HEK293 (cell line): ENCODE measurements at regions not wholly inside any gene's neighbourhood (a gene's known extent, or its start where the extent isn't known, plus 50 kb on each side); places are given as distances from the start of the nearest gene placed in this dataset.

Source experiments
- CTCF ChIA-PET: fragments of 350-600 bp; formaldehyde crosslinking; extraction: SDS; loops from one replicate; lab custom pipeline; 2021; ENCODE audit warnings: antibody characterized with exemption; lab: Yijun Ruan, JAX
- POLR2A ChIA-PET: fragments of 300-600 bp; formaldehyde crosslinking; extraction: SDS; loops from one replicate; lab custom pipeline; 2020; ENCODE audit warnings: antibody characterized with exemption, inconsistent platforms; lab: Yijun Ruan, JAX
- H3K27ac ChIP-seq: fragments of 200-500 bp; sonication (Bioruptor generic); 2 replicates; pipeline ENCODE4 v1.5.1; 2014; ENCODE audit warnings: low read depth, low read length, control low read depth, inconsistent platforms; ENCODE audit errors: extremely low read depth
- H3K36me3 ChIP-seq, 2 experiments: fragments of 200-500 bp in 1 of 2; sonication (Bioruptor generic) in 1 of 2; 1 replicate in 1 of 2; 2 replicates in 1 of 2; pipeline ENCODE4 v1.5.1; 2014 to 2017; ENCODE audit warnings: inconsistent platforms in 2 of 2, low read length in 2 of 2; ENCODE audit not compliant: control insufficient read depth in 2 of 2, insufficient read depth in 1 of 2
- H3K4me1 ChIP-seq: fragments of 200-500 bp; sonication (Bioruptor generic); 2 replicates; pipeline ENCODE4 v1.5.1; 2014; ENCODE audit warnings: mild to moderate bottlenecking, low read length, inconsistent platforms; ENCODE audit not compliant: control insufficient read depth, insufficient read depth
- H3K4me3 ChIP-seq: 2 replicates; pipeline ENCODE4 v1.5.1; 2011; ENCODE audit warnings: low read depth, mild to moderate bottlenecking, control low read depth, low read length, moderate library complexity
- H3K9me3 ChIP-seq: fragments of 200-500 bp; sonication (Bioruptor generic); 2 replicates; pipeline ENCODE4 v1.5.1; 2014; ENCODE audit warnings: low read depth, low read length, inconsistent platforms; ENCODE audit not compliant: control insufficient read depth, insufficient read depth
- GLI4 ChIP-seq: fragments of 450-650 bp; formaldehyde crosslinking; IDR thresholded peaks from 2 replicates; pipeline ENCODE4 v1.5.1; 2016; ENCODE audit warnings: missing biosample characterization, missing genetic modification characterization
- HOXA7 ChIP-seq: sonication (generic); formaldehyde crosslinking; IDR thresholded peaks from 2 replicates; pipeline ENCODE4 v1.8.1; 2022; ENCODE audit warnings: missing genetic modification reagents, borderline replicate concordance
- MEIS1 ChIP-seq: sonication (generic); formaldehyde crosslinking; IDR thresholded peaks from 2 replicates; pipeline ENCODE4 v1.8.1; 2022; ENCODE audit warnings: missing genetic modification reagents, mild to moderate bottlenecking, borderline replicate concordance
- ZBTB20 ChIP-seq: fragments of 450-650 bp; formaldehyde crosslinking; IDR thresholded peaks from 2 replicates; pipeline ENCODE4 v1.5.1; 2016; ENCODE audit warnings: missing biosample characterization, missing genetic modification characterization
- ZFP3 ChIP-seq: fragments of 450-650 bp; formaldehyde crosslinking; IDR thresholded peaks from 2 replicates; pipeline ENCODE4 v1.5.1; 2016; ENCODE audit warnings: low read depth, missing biosample characterization, missing genetic modification characterization
- ZNF132 ChIP-seq: fragments of 450-650 bp; formaldehyde crosslinking; IDR thresholded peaks from 2 replicates; pipeline ENCODE4 v1.5.1; 2017; ENCODE audit warnings: missing biosample characterization, missing genetic modification characterization, borderline replicate concordance
- ZNF391 ChIP-seq: fragments of 450-650 bp; formaldehyde crosslinking; IDR thresholded peaks from 2 replicates; pipeline ENCODE4 v1.5.1; 2016; ENCODE audit warnings: low read depth, missing biosample characterization, missing genetic modification characterization, borderline replicate concordance
- ZNF426 ChIP-seq: fragments of 450-650 bp; formaldehyde crosslinking; IDR thresholded peaks from 2 replicates; pipeline ENCODE4 v1.5.1; 2017; ENCODE audit warnings: missing biosample characterization, missing genetic modification characterization, mild to moderate bottlenecking, inconsistent platforms, moderate library complexity
- ZNF776 ChIP-seq: fragments of 450-650 bp; formaldehyde crosslinking; IDR thresholded peaks from 2 replicates; pipeline ENCODE4 v1.5.0; 2017; ENCODE audit warnings: missing biosample characterization, missing genetic modification characterization, borderline replicate concordance
- ZNF830 ChIP-seq: fragments of 450-650 bp; IDR thresholded peaks from 2 replicates; pipeline ENCODE4 v1.5.0; 2018; ENCODE audit warnings: missing biosample characterization, missing genetic modification characterization, low read depth, mild to moderate bottlenecking, moderate library complexity
- TF ChIP-seq, protein P1 (sequence below): fragments of 450-650 bp; formaldehyde crosslinking; IDR thresholded peaks from 2 replicates; pipeline ENCODE4 v1.5.1; 2016; ENCODE audit warnings: missing biosample characterization, missing genetic modification characterization
- TF ChIP-seq, protein P2 (sequence below): fragments of 450-650 bp; formaldehyde crosslinking; IDR thresholded peaks from 2 replicates; pipeline ENCODE4 v1.5.1; 2016; ENCODE audit warnings: missing biosample characterization, missing genetic modification characterization, borderline replicate concordance
- TF ChIP-seq, protein P3 (sequence below): fragments of 450-650 bp; formaldehyde crosslinking; IDR thresholded peaks from 2 replicates; pipeline ENCODE4 v1.5.0; 2017; ENCODE audit warnings: missing biosample characterization, missing genetic modification characterization, borderline replicate concordance
- TF ChIP-seq, protein P4 (sequence below): fragments of 450-650 bp; formaldehyde crosslinking; IDR thresholded peaks from 2 replicates; pipeline ENCODE4 v1.5.1; 2016; ENCODE audit warnings: missing biosample characterization, missing genetic modification characterization
- TF ChIP-seq, protein P5 (sequence below): fragments of 450-650 bp; IDR thresholded peaks from 2 replicates; pipeline ENCODE4 v1.5.1; 2018; ENCODE audit warnings: missing biosample characterization, missing genetic modification characterization

DNA sequence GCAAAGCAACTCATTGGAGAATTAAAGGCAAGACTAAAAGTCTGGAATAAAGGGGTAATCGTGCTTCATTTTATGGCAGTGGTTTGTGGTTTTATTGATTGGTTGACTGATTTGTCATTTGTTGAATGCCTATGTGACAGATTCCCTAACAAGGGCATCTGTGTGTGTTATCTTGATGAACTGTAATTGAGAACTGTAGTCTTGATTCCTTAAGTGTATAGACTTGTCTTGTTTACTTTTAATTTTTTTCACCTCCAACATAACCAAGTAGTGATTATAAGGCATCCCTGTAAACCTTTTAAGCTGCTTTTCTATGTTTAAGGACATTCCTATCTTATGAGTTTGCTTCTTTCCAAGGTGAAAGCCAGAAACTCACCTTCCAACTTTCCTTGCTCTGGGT is 216.0 kb upstream of the TAPT1 start (continued):
- no peak for TF ChIP-seq ZFP3
- TF ChIP-seq, protein P1, sequence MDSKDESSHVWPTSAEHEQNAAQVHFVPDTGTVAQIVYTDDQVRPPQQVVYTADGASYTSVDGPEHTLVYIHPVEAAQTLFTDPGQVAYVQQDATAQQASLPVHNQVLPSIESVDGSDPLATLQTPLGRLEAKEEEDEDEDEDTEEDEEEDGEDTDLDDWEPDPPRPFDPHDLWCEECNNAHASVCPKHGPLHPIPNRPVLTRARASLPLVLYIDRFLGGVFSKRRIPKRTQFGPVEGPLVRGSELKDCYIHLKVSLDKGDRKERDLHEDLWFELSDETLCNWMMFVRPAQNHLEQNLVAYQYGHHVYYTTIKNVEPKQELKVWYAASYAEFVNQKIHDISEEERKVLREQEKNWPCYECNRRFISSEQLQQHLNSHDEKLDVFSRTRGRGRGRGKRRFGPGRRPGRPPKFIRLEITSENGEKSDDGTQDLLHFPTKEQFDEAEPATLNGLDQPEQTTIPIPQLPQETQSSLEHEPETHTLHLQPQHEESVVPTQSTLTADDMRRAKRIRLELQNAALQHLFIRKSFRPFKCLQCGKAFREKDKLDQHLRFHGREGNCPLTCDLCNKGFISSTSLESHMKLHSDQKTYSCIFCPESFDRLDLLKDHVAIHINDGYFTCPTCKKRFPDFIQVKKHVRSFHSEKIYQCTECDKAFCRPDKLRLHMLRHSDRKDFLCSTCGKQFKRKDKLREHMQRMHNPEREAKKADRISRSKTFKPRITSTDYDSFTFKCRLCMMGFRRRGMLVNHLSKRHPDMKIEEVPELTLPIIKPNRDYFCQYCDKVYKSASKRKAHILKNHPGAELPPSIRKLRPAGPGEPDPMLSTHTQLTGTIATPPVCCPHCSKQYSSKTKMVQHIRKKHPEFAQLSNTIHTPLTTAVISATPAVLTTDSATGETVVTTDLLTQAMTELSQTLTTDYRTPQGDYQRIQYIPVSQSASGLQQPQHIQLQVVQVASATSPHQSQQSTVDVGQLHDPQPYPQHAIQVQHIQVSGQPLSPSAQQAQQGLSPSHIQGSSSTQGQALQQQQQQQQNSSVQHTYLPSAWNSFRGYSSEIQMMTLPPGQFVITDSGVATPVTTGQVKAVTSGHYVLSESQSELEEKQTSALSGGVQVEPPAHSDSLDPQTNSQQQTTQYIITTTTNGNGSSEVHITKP (tag by site-specific recombination) = no peak
- TF ChIP-seq ZNF426 (tag by site-specific recombination) = no peak
- no peak for TF ChIP-seq ZNF776 (tag by site-specific recombination)
- no peak for TF ChIP-seq GLI4 (tag by site-specific recombination)
- no peak for TF ChIP-seq ZBTB20 (tag by site-specific recombination)
- TF ChIP-seq ZNF830 (tag by site-specific recombination) = no peak

DNA sequence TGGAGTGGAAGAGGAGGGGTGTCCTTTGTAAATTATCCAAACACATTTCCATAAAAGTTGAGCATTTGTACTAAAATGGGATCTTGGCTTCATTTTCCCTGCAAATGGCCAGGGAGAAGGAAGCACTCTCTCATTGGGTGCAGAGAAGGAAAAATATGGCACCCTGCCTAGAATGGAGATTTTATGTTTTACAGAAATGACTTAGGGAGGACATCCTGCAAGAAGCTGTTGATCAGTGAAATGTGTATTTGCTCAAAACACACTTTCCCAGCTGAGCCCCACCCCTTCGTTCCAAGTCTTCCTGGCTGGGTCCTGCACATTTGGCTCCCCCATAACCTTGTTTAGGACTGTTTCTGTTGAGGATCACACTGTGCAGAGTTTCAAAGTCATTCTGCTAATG is 213.5 kb upstream of the TAPT1 start:
- TF ChIP-seq ZNF132 (tag by site-specific recombination) (no peak), MEIS1 (CRISPR knock-in tag) (no peak), ZNF391 (tag by site-specific recombination) (no peak), HOXA7 (no peak)
- TF ChIP-seq, protein P2, sequence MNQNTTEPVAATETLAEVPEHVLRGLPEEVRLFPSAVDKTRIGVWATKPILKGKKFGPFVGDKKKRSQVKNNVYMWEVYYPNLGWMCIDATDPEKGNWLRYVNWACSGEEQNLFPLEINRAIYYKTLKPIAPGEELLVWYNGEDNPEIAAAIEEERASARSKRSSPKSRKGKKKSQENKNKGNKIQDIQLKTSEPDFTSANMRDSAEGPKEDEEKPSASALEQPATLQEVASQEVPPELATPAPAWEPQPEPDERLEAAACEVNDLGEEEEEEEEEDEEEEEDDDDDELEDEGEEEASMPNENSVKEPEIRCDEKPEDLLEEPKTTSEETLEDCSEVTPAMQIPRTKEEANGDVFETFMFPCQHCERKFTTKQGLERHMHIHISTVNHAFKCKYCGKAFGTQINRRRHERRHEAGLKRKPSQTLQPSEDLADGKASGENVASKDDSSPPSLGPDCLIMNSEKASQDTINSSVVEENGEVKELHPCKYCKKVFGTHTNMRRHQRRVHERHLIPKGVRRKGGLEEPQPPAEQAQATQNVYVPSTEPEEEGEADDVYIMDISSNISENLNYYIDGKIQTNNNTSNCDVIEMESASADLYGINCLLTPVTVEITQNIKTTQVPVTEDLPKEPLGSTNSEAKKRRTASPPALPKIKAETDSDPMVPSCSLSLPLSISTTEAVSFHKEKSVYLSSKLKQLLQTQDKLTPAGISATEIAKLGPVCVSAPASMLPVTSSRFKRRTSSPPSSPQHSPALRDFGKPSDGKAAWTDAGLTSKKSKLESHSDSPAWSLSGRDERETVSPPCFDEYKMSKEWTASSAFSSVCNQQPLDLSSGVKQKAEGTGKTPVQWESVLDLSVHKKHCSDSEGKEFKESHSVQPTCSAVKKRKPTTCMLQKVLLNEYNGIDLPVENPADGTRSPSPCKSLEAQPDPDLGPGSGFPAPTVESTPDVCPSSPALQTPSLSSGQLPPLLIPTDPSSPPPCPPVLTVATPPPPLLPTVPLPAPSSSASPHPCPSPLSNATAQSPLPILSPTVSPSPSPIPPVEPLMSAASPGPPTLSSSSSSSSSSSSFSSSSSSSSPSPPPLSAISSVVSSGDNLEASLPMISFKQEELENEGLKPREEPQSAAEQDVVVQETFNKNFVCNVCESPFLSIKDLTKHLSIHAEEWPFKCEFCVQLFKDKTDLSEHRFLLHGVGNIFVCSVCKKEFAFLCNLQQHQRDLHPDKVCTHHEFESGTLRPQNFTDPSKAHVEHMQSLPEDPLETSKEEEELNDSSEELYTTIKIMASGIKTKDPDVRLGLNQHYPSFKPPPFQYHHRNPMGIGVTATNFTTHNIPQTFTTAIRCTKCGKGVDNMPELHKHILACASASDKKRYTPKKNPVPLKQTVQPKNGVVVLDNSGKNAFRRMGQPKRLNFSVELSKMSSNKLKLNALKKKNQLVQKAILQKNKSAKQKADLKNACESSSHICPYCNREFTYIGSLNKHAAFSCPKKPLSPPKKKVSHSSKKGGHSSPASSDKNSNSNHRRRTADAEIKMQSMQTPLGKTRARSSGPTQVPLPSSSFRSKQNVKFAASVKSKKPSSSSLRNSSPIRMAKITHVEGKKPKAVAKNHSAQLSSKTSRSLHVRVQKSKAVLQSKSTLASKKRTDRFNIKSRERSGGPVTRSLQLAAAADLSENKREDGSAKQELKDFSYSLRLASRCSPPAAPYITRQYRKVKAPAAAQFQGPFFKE (tag by site-specific recombination) = no peak
- TF ChIP-seq, protein P3, sequence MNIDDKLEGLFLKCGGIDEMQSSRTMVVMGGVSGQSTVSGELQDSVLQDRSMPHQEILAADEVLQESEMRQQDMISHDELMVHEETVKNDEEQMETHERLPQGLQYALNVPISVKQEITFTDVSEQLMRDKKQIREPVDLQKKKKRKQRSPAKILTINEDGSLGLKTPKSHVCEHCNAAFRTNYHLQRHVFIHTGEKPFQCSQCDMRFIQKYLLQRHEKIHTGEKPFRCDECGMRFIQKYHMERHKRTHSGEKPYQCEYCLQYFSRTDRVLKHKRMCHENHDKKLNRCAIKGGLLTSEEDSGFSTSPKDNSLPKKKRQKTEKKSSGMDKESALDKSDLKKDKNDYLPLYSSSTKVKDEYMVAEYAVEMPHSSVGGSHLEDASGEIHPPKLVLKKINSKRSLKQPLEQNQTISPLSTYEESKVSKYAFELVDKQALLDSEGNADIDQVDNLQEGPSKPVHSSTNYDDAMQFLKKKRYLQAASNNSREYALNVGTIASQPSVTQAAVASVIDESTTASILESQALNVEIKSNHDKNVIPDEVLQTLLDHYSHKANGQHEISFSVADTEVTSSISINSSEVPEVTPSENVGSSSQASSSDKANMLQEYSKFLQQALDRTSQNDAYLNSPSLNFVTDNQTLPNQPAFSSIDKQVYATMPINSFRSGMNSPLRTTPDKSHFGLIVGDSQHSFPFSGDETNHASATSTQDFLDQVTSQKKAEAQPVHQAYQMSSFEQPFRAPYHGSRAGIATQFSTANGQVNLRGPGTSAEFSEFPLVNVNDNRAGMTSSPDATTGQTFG = no peak
- TF ChIP-seq, protein P4, sequence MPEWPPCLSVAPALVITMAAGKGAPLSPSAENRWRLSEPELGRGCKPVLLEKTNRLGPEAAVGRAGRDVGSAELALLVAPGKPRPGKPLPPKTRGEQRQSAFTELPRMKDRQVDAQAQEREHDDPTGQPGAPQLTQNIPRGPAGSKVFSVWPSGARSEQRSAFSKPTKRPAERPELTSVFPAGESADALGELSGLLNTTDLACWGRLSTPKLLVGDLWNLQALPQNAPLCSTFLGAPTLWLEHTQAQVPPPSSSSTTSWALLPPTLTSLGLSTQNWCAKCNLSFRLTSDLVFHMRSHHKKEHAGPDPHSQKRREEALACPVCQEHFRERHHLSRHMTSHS (tag by site-specific recombination) = no peak
- TF ChIP-seq, protein P5, sequence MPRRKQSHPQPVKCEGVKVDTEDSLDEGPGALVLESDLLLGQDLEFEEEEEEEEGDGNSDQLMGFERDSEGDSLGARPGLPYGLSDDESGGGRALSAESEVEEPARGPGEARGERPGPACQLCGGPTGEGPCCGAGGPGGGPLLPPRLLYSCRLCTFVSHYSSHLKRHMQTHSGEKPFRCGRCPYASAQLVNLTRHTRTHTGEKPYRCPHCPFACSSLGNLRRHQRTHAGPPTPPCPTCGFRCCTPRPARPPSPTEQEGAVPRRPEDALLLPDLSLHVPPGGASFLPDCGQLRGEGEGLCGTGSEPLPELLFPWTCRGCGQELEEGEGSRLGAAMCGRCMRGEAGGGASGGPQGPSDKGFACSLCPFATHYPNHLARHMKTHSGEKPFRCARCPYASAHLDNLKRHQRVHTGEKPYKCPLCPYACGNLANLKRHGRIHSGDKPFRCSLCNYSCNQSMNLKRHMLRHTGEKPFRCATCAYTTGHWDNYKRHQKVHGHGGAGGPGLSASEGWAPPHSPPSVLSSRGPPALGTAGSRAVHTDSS (tag by site-specific recombination) = no peak
- POLR2A ChIA-PET = no interaction called here

More for the DNA sequence above, 213.5 kb upstream of the TAPT1 start:
- no peak overlapping the region for H3K27ac ChIP-seq
- no peak overlapping the region for H3K4me3 ChIP-seq
- CTCF ChIA-PET = no interaction called here
- no peaks in the 10 kb centered on the region for H3K4me1 ChIP-seq
- no peaks in the 10 kb centered on the region for H3K9me3 ChIP-seq
- H3K36me3 ChIP-seq = no peaks in the 10 kb centered on the region
